ENCODE measurements at regions not wholly inside any gene's neighbourhood (a gene's known extent, or its start where the extent isn't known, plus 50 kb on each side); places are given as distances from the start of the nearest gene placed in this dataset.

GRCh38 chr10:83037653-83038052, 1101.7 kb upstream of the GHITM start:
- H3K4me3 ChIP-seq (ENCODE audit: low read depth, low read length), result no peak overlapping the region
- TF ChIP-seq, protein P1, sequence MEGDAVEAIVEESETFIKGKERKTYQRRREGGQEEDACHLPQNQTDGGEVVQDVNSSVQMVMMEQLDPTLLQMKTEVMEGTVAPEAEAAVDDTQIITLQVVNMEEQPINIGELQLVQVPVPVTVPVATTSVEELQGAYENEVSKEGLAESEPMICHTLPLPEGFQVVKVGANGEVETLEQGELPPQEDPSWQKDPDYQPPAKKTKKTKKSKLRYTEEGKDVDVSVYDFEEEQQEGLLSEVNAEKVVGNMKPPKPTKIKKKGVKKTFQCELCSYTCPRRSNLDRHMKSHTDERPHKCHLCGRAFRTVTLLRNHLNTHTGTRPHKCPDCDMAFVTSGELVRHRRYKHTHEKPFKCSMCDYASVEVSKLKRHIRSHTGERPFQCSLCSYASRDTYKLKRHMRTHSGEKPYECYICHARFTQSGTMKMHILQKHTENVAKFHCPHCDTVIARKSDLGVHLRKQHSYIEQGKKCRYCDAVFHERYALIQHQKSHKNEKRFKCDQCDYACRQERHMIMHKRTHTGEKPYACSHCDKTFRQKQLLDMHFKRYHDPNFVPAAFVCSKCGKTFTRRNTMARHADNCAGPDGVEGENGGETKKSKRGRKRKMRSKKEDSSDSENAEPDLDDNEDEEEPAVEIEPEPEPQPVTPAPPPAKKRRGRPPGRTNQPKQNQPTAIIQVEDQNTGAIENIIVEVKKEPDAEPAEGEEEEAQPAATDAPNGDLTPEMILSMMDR (conservative IDR thresholded peaks at IDR 0.05; ENCODE audit: low read depth, low read length), result no peak
- DNase-seq (ENCODE audit: low read depth), result no peak

DNA sequence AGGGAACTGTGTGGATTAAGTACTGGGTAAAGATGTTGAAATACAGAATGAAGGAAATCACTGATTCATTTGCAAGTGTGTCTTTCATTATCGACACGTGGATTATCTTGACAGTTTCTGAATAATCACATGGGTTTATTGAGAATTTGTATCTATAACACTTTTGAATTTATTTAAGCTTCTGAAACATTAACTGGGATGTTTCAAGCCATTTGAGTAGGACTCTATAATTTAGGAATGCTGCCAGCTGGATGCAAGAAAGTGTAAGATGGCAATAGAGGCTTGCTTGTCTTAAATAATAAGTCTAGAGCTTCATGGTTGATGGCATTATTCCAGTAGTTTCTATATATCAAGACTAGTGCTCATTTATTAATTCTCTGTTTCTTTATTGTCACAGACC, 1100.7 kb upstream of the GHITM start:
- H3K4me3 ChIP-seq (ENCODE audit: low read depth, low read length), result no peak overlapping the region
- no peak for DNase-seq (ENCODE audit: low read depth)
- TF ChIP-seq, protein P1 (conservative IDR thresholded peaks at IDR 0.05; ENCODE audit: low read depth, low read length), result no peak

GRCh38 chr10:83045731-83046130, 1093.6 kb upstream of the GHITM start:
- DNase-seq (ENCODE audit: low read depth), result no peak
- no peak overlapping the region for H3K4me3 ChIP-seq (ENCODE audit: low read depth, low read length)
- TF ChIP-seq, protein P1 (conservative IDR thresholded peaks at IDR 0.05; ENCODE audit: low read depth, low read length), result no peak

DNA sequence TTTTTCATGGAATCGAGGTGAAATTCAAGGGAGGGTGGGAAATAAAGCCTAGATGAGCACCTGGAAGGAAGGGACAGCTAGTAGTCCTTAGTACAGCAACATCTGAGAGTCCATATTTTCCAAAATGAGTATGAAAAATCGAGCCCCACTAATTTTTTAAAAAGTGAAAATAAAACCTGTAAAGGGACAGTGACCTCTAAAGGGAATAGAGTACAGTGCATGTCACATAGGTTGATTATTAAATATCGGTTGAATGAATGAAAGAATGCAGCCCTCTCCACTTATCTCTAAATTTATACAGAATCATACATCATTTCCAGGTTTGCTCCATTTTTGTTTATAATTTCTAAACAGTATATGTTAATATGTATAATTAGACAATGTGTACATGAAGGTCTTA, 1088.5 kb upstream of the GHITM start:
- DNase-seq (ENCODE audit: low read depth), result no peak
- TF ChIP-seq, protein P1 (conservative IDR thresholded peaks at IDR 0.05; ENCODE audit: low read depth, low read length), result no peak
- no peak overlapping the region for H3K4me3 ChIP-seq (ENCODE audit: low read depth, low read length)

DNA sequence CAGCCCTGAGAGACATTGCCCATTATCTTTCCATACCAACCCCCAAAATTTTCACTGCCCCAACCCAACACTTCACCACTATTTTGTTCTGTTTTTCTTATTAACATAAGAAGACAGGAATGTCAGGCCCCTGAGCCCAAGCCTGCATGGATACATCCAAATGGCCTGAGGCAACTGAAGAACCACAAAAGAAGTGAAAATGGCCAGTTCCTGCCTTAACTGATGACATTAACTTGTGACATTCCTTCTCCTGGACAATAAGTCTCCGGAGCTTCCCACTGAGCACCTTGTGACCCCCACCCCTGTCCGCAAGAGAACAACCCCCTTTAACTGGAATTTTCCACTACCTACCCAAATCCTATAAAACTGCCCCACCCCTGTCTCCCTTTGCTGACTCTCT, 1076.4 kb upstream of the GHITM start:
- H3K4me3 ChIP-seq (ENCODE audit: low read depth, low read length), result no peak overlapping the region
- DNase-seq (ENCODE audit: low read depth), result no peak
- TF ChIP-seq, protein P1 (conservative IDR thresholded peaks at IDR 0.05; ENCODE audit: low read depth, low read length), result no peak

GRCh38 chr10:83073472-83073871, 1065.8 kb upstream of the GHITM start:
- H3K4me3 ChIP-seq (ENCODE audit: low read depth, low read length), result no peak overlapping the region
- TF ChIP-seq, protein P1 (conservative IDR thresholded peaks at IDR 0.05; ENCODE audit: low read depth, low read length), result no peak
- no peak for DNase-seq (ENCODE audit: low read depth)

GRCh38 chr10:83075016-83075814, 1064.1 kb upstream of the GHITM start:
- no peak overlapping the region for H3K4me3 ChIP-seq (ENCODE audit: low read depth, low read length)
- DNase-seq (ENCODE audit: low read depth), result no peak
- TF ChIP-seq, protein P1 (conservative IDR thresholded peaks at IDR 0.05; ENCODE audit: low read depth, low read length), result no peak
